Kidney (tissue), 13 donors: ENCODE measurements at regions not wholly inside any gene's neighbourhood (a gene's known extent, or its start where the extent isn't known, plus 50 kb on each side); places are given as distances from the start of the nearest gene placed in this dataset.

ENCODE experiments used
- DNase-seq, 5 donors: peaks; one replicate each; pipeline ENCODE4 v3.0.0-alpha.2; 2013 to 2020
- FAIRE-seq: peaks from 2 replicates; lab custom pipeline; 2012; peaks lifted over from hg19 to GRCh38; lab: Jason Lieb, UNC
- H3K27ac ChIP-seq, 2 donors: one replicate each; pipeline ENCODE4 v1.7.0; 2013; ENCODE audit warnings: low read depth in 2 of 2, low read length in 2 of 2, inconsistent platforms in 1 of 2
- H3K27me3 ChIP-seq: one replicate; pipeline ENCODE4 v1.7.1; 2013; ENCODE audit warnings: low read length, inconsistent platforms; ENCODE audit not compliant: control insufficient read depth, insufficient read depth
- H3K36me3 ChIP-seq, 3 donors: one replicate each; pipeline versions ENCODE4 v1.7.0 to v1.7.1; 2013; ENCODE audit warnings: low read length in 3 of 3, control low read depth in 1 of 3, inconsistent platforms in 1 of 3; ENCODE audit not compliant: insufficient read depth in 3 of 3, control insufficient read depth in 2 of 3
- H3K4me1 ChIP-seq, 3 donors: one replicate each; pipeline versions ENCODE4 v1.7.0 to v1.7.1; 2013; ENCODE audit warnings: low read length in 3 of 3, inconsistent platforms in 1 of 3, low read depth in 1 of 3; ENCODE audit not compliant: control insufficient read depth in 2 of 3, insufficient read depth in 2 of 3
- H3K4me3 ChIP-seq, 3 donors: one replicate each; pipeline versions ENCODE4 v1.7.0 to v1.8.1; 2013; ENCODE audit warnings: low read length in 3 of 3, control low read depth in 1 of 3, inconsistent platforms in 1 of 3
- H3K9ac ChIP-seq, 3 donors: one replicate each; pipeline versions ENCODE4 v1.7.0 to v1.7.1; 2013; ENCODE audit warnings: low read length in 3 of 3, control low read depth in 1 of 3, inconsistent platforms in 1 of 3
- H3K9me3 ChIP-seq, 3 donors: one replicate each; pipeline versions ENCODE4 v1.7.0 to v1.7.1; 2013; ENCODE audit warnings: low read length in 3 of 3, control low read depth in 1 of 3, inconsistent platforms in 1 of 3; ENCODE audit not compliant: control insufficient read depth in 2 of 3, insufficient read depth in 1 of 3
- CTCF ChIP-seq: IDR thresholded peaks from 3 replicates; pipeline ENCODE4 v1.5.1; 2012; ENCODE audit warnings: mild to moderate bottlenecking, moderate library complexity, borderline replicate concordance; ENCODE audit not compliant: insufficient read depth; ENCODE audit errors: extremely low read depth
- intact Hi-C: fragments of 100-400 bp; cut with DNase I; formaldehyde crosslinking; loops from one replicate; pipeline ENCODE4 v1.11.1; 2022
- donor health status: control.
- donor health status: control.
- donor health status: control.
- donor health status: control.
- donor health status: control.
- donor health status: DM: yes; HTN: yes; CAD: no.
- donor health status: Normal renal cell carcinoma (clear cell type).

GRCh38 chr13:36750046-36750445 lies 69.0 kb upstream of the RFXAP start:
- H3K36me3 ChIP-seq: no peaks in the 10 kb centered on the region
- no peaks in the 10 kb centered on the region for H3K4me1 ChIP-seq
- no peak for TF ChIP-seq CTCF
- intact Hi-C loops: no loop called here
- no peak overlapping the region for H3K27ac ChIP-seq
- H3K9ac ChIP-seq: no peak overlapping the region
- no peaks in the 10 kb centered on the region for H3K27me3 ChIP-seq
- H3K9me3 ChIP-seq: no peaks in the 10 kb centered on the region
- no peak overlapping the region for H3K4me3 ChIP-seq
- DNase-seq: no peak
- FAIRE-seq: no peak

- DNase-seq (no peak), FAIRE-seq (no peak)
- Histone ChIP-seq H3K4me1 (no peaks in the 10 kb centered on the region), H3K27ac (no peak overlapping the region), H3K4me3 (no peak overlapping the region), H3K36me3 (no peaks in the 10 kb centered on the region), H3K27me3 (no peaks in the 10 kb centered on the region), H3K9me3 (no peaks in the 10 kb centered on the region), H3K9ac (no peak overlapping the region)
- intact Hi-C loops: no loop called here
- no peak for TF ChIP-seq CTCF
Observed at GRCh38 chr13:36750461-36750860, 68.6 kb upstream of the RFXAP start.

GRCh38 chr13:36750946-36751345 lies 68.1 kb upstream of the RFXAP start:
- DNase-seq: no peak
- Histone ChIP-seq H3K9ac (no peak overlapping the region), H3K27me3 (no peaks in the 10 kb centered on the region), H3K9me3 (no peaks in the 10 kb centered on the region), H3K27ac (no peak overlapping the region), H3K4me3 (no peak overlapping the region), H3K4me1 (no peaks in the 10 kb centered on the region), H3K36me3 (no peaks in the 10 kb centered on the region)
- intact Hi-C loops: no loop called here
- FAIRE-seq: no peak
- TF ChIP-seq CTCF: no peak

GRCh38 chr13:36752673-36753072 lies 66.3 kb upstream of the RFXAP start:
- H3K4me1 ChIP-seq: no peaks in the 10 kb centered on the region
- intact Hi-C loops: no loop called here
- TF ChIP-seq CTCF: no peak
- no peak overlapping the region for H3K9ac ChIP-seq
- no peaks in the 10 kb centered on the region for H3K36me3 ChIP-seq
- DNase-seq: no peak
- no peak overlapping the region for H3K27ac ChIP-seq
- H3K9me3 ChIP-seq: no peaks in the 10 kb centered on the region
- H3K27me3 ChIP-seq: no peaks in the 10 kb centered on the region
- no peak overlapping the region for H3K4me3 ChIP-seq
- FAIRE-seq: no peak
